NCI-H2227 treated with DMSO at 0.1 percent for 48 hours (cell line): ENCODE measurements at regions not wholly inside any gene's neighbourhood (a gene's known extent, or its start where the extent isn't known, plus 50 kb on each side); places are given as distances from the start of the nearest gene placed in this dataset.
A peak's percentile ranks its signal among the peaks of the same experiment; 100 is the strongest.

Experiments
- DNase-seq: peaks from one replicate; lab custom pipeline; 2025; lab: John Stamatoyannopoulos, UW

GRCh38 chr1:116454940-116455339 is 81.9 kb downstream of the ATP1A1 start:
- no peak for DNase-seq

- DNase-seq = no peak
Observed at GRCh38 chr1:116455509-116455908, 82.5 kb downstream of the ATP1A1 start.

GRCh38 chr1:116457946-116458604 is 85.0 kb downstream of the ATP1A1 start:
- DNase-seq = peak; percentile 29

- peak; percentile 33 for DNase-seq
Observed at GRCh38 chr1:116458695-116459094, 85.7 kb downstream of the ATP1A1 start.

- DNase-seq = no peak
Observed at GRCh38 chr1:116460261-116460660, 87.2 kb downstream of the ATP1A1 start.

- no peak for DNase-seq
Observed at GRCh38 chr1:116460783-116461376, 87.8 kb downstream of the ATP1A1 start.

- no peak for DNase-seq
Observed at GRCh38 chr1:116461723-116462122, 88.7 kb downstream of the ATP1A1 start.

GRCh38 chr1:116462722-116463121 is 89.7 kb downstream of the ATP1A1 start:
- DNase-seq = no peak

- DNase-seq = no peak
Observed at GRCh38 chr1:116463730-116464129, 90.7 kb downstream of the ATP1A1 start.
